GM18907 (cell line): ENCODE measurements at regions not wholly inside any gene's neighbourhood (a gene's known extent, or its start where the extent isn't known, plus 50 kb on each side); places are given as distances from the start of the nearest gene placed in this dataset.

ENCODE experiments used
- ATAC-seq: cut with Tn5 transposase; IDR thresholded peaks from one replicate; pipeline ENCODE4 v1.9.1; 2021; ENCODE audit warnings: mild to moderate bottlenecking, moderate library complexity; ENCODE audit not compliant: unreplicated experiment

DNA sequence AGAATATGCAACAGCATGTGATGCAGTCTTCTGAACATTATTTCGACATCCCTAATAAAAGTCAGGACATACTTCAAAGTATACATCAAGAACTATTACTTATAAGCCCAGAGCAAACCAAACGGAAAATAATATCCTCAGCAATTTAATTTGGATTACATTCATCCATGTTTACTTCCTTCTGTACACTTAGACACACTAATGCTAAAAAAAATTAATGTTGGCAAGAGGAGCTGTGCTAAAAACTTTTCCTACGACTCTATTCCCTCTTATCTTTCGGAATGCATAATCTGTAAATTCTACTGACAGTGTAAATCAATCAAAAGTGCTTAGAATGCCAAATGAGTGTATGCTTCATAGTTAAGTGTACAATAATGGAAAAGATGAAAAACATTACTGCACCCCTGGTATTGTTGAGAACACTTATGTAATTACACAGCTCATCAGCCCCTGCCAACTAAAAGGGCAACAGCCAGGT, 301.2 kb upstream of the HSF2 start:
- no peak for ATAC-seq

DNA sequence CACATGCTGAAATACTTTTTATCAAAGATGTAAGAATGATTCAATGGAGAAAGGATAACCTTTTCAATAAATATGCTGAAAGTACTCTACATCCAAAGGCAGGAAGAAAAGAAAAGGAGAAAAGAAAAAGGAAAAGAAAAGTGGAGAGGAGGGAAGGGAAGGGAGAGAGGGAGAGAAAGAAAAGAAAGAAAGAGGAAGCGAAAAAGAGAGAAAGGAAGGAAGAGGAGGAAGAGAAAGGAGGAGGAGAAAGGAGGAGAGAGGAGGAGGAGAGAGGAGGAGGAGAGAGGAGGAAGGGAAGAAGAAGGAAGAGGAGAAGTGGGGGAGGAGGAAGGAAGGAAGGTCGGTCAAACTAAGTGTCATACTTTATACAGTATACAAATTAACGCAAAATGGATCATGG, 297.4 kb upstream of the HSF2 start:
- ATAC-seq: no peak

DNA sequence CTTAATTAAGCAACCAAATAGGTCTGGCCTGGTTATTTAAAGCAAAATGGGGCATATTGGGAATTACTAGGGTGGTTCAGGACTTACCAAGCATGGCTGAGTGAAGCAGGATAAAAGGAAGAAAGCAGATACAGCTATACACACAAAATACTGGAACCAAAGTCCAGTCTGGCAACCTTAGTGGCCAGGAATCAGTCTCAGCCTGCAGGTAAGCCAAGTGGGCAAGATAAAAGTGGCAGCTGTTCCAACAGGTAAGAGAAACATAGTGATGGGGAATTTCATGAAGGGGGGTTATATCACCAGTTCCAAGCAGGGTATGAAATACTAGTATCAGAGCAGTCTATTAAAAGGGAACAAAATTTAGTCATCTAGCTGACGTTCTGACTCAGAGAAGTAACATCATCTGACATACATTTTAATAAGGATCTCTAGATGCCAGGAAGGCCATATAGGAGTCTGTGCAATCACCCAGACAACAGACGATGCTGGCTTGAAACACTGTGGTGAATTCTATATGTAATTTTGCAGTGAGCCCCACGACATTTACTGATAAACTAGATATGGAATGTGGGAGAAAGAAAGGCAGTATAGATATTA, 292.1 kb upstream of the HSF2 start:
- ATAC-seq: no peak

DNA sequence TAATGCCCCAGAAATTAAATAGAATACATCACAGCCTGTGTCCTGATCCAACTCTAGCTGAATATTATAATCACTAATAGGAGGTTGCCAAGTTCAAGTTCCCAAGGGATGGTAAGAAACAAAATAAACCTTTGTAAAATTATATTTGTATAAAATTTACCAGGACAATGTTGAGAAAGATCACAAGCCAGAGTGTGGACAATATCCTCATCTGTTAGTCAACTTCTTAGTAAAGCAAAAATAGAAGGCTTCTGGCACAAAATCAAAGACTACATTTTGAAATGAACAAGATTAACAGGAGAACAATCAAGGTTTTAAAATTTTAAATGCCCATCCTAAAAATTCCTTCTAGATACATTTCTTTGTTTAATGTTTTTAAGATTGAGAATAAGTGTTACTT, 290.4 kb upstream of the HSF2 start:
- ATAC-seq: no peak

DNA sequence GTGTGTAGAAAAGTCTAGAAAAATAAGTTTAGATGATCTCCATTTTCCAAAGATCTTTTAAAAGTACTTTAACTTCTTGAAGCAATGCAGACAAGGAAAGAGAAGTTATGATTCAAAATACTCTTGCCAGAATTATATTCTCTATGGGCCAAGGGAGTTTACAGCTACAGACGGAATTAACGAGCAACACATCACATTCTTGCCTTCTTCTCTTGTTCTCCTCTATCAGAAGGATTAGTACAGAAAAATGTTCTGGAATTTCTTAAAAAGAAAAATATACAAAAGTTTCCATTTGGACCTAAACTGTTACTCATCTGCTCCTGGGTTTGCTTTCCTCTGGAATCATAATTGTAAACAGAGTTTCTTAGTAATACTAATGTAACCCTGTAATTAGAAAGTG, 284.7 kb upstream of the HSF2 start:
- ATAC-seq: no peak

GRCh38 chr6:122116119-122116834, 283.2 kb upstream of the HSF2 start:
- ATAC-seq: no peak

GRCh38 chr6:122116835-122117627, 282.4 kb upstream of the HSF2 start:
- ATAC-seq: no peak

GRCh38 chr6:122118945-122119506, 280.4 kb upstream of the HSF2 start:
- ATAC-seq: no peak

- ATAC-seq: no peak
Measured at GRCh38 chr6:122122202-122122601, 277.2 kb upstream of the HSF2 start.

DNA sequence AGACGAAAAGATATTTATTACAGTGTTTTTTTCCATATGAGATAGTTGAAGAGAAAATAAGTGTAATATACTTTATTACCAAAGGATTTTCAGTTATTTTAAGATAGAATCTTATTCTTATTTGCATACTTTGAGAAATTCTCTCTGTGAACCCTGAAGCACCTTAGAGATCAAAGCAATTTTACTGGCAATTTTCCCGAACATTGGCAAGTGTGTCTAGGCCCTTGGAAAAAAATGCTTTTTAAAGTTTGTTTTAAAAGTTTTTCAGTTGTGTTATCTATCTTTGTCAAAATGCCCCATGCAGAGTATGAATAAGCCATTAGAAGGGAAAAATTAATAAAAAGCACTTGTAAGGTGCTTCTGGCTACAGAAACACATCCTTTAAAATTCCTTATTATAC, 276.8 kb upstream of the HSF2 start:
- ATAC-seq: no peak

GRCh38 chr6:122124908-122125307, 274.5 kb upstream of the HSF2 start:
- ATAC-seq: no peak

DNA sequence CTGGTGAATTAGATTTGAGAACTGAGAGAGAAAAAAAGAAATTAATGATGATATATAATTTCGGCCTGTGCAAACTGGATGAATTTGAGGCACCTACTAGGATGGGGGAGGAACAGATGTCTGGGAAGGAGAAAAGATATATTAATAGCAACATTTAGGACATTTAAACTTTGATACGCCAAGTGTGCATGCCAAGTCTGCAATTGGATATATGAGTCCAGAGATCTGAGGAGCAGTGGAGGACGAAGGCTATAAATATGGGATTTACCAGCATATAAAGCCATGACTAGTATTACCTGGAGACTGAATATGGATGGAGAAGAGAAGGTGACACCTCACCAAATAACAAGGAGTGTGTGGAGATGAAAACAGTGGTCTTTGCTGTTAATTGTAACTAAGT, 272.6 kb upstream of the HSF2 start:
- ATAC-seq: no peak

GRCh38 chr6:122128445-122128844, 271.0 kb upstream of the HSF2 start:
- ATAC-seq: no peak

- no peak for ATAC-seq
Measured at GRCh38 chr6:122129313-122130025, 270.0 kb upstream of the HSF2 start.

DNA sequence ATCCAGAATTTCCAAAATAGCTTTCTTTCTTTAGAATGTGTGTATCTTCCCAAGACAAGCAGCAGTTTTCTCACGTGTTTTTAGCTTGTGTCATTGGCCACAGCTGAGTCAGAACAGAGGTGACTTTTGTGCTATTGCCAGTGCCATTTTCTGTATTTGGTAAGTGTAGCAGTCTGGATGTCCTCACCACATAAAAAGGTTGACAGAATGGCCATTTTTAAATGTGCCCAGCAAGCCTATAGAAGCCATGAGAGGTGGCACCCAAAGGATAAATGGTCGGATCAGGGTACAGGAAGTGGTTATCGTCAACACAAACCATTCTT, 269.5 kb upstream of the HSF2 start:
- ATAC-seq: no peak

- ATAC-seq: no peak
Measured at GRCh38 chr6:122130518-122130917, 268.9 kb upstream of the HSF2 start.

GRCh38 chr6:122136386-122136785, 263.1 kb upstream of the HSF2 start:
- ATAC-seq: no peak

DNA sequence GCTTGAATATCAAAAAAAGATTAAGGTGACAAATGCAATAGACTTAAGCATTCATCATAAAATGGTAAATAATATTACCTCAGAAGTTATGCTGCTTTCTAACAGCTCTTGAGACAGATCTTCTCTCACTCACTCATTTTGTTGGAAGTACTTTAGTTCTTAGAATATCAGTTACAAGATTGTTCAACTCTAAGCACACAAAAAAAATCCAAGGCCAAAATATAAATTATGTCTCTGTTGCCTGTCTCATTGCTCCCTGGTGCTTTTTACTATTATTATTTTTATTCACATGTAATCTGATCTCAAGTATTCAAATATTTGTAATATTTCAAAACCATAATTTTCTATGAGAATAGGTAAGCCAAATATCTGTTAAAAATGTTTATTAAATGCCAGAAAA, 259.4 kb upstream of the HSF2 start:
- no peak for ATAC-seq

DNA sequence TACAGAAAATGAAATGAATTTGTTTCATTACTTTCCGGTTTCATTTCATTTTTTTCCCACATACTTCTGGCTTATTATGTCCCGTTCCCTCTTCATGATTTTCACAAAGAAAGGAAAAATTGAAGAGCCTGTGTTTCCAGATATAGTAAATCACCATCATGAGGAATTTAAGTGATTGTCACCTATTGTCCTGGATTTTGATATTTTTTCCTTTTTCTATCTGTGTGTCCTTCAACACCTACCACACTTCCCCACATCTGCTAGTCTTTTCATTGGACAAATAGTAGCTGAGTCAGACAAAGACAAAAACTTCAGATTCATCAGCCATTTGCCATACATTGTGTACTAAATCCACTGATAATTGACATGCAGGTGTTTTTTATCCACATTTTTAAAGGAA, 258.2 kb upstream of the HSF2 start:
- ATAC-seq: no peak

GRCh38 chr6:122143813-122144601, 255.4 kb upstream of the HSF2 start:
- ATAC-seq: no peak
